ENCODE measurements at regions not wholly inside any gene's neighbourhood (a gene's known extent, or its start where the extent isn't known, plus 50 kb on each side); places are given as distances from the start of the nearest gene placed in this dataset.
"Not testable (repeated sequence)": the region's sequence is repeated elsewhere in the genome, so short reads cannot be mapped to it uniquely, and the experiment has no call there.

GRCh38 chr5:66448070-66448469 is 148.1 kb upstream of the MAST4 start:
- intact Hi-C loops (cut with micrococcal nuclease); H3K4me3 ChIP-seq (ENCODE audit: low read length in 2 of 2); H3K4me1 ChIP-seq (ENCODE audit: insufficient read depth, low read length); H3K36me3 ChIP-seq (ENCODE audit: insufficient read depth, low read length); H3K9me3 ChIP-seq (ENCODE audit: control insufficient read depth in 1 of 2, low read length in 2 of 2); H3K27me3 ChIP-seq (ENCODE audit: insufficient read depth, low read length); POLR2A ChIA-PET (ENCODE audit: partially characterized antibody); H3K27ac Mint-ChIP-seq; CTCF ChIA-PET (ENCODE audit: partially characterized antibody); DNase-seq; H3K4me1 Mint-ChIP-seq; H3K36me3 Mint-ChIP-seq; H3K27ac ChIP-seq (ENCODE audit: low read depth, low read length); H3K27me3 Mint-ChIP-seq; H3K4me3 Mint-ChIP-seq: not testable (repeated sequence)
- H3K9me3 Mint-ChIP-seq, result peaks cover 0 to 20% (median 12%) of the 10 kb centered on the region in 8 donors

GRCh38 chr5:66450237-66450636 is 146.0 kb upstream of the MAST4 start:
- no peaks in the 10 kb centered on the region for H3K4me1 ChIP-seq (ENCODE audit: insufficient read depth, low read length)
- Mint-ChIP-seq H3K4me1 (no peaks in the 10 kb centered on the region), H3K36me3 (peaks cover 0 to 2% of the 10 kb centered on the region in 2 donors), H3K27ac (no peak overlapping the region), H3K4me3 (no peak overlapping the region), H3K27me3 (peaks cover 0 to 7% of the 10 kb centered on the region in 2 donors), H3K9me3 (peaks cover 0 to 23% (median 13%) of the 10 kb centered on the region in 8 donors)
- no peaks in the 10 kb centered on the region for H3K36me3 ChIP-seq (ENCODE audit: insufficient read depth, low read length)
- no peaks in the 10 kb centered on the region for H3K9me3 ChIP-seq (ENCODE audit: control insufficient read depth in 1 of 2, low read length in 2 of 2)
- ChIA-PET CTCF (ENCODE audit: partially characterized antibody) (no interaction called here), POLR2A (ENCODE audit: partially characterized antibody) (no interaction called here)
- intact Hi-C loops (cut with micrococcal nuclease), result no loop called here
- no peaks in the 10 kb centered on the region for H3K27me3 ChIP-seq (ENCODE audit: insufficient read depth, low read length)
- no peak overlapping the region for H3K4me3 ChIP-seq (ENCODE audit: low read length in 2 of 2)
- no peak for DNase-seq
- H3K27ac ChIP-seq (ENCODE audit: low read depth, low read length), result no peak overlapping the region

GRCh38 chr5:66450988-66451387 is 145.2 kb upstream of the MAST4 start:
- peaks cover 0 to 23% (median 11%) of the 10 kb centered on the region in 8 donors for H3K9me3 Mint-ChIP-seq
- H3K27me3 Mint-ChIP-seq, result peaks cover 0 to 9% of the 10 kb centered on the region in 2 donors
- intact Hi-C loops (cut with micrococcal nuclease), result no loop called here
- no peak overlapping the region for H3K4me3 Mint-ChIP-seq
- Histone ChIP-seq H3K27me3 (ENCODE audit: insufficient read depth, low read length) (no peaks in the 10 kb centered on the region), H3K36me3 (ENCODE audit: insufficient read depth, low read length) (no peaks in the 10 kb centered on the region), H3K4me3 (ENCODE audit: low read length in 2 of 2) (no peak overlapping the region), H3K4me1 (ENCODE audit: insufficient read depth, low read length) (no peaks in the 10 kb centered on the region), H3K27ac (ENCODE audit: low read depth, low read length) (no peak overlapping the region), H3K9me3 (ENCODE audit: control insufficient read depth in 1 of 2, low read length in 2 of 2) (no peaks in the 10 kb centered on the region)
- CTCF ChIA-PET (ENCODE audit: partially characterized antibody), result no interaction called here
- H3K36me3 Mint-ChIP-seq, result peaks cover 0 to 2% of the 10 kb centered on the region in 2 donors
- POLR2A ChIA-PET (ENCODE audit: partially characterized antibody), result no interaction called here
- no peaks in the 10 kb centered on the region for H3K4me1 Mint-ChIP-seq
- H3K27ac Mint-ChIP-seq, result no peak overlapping the region
- no peak for DNase-seq

- Histone ChIP-seq H3K4me3 (ENCODE audit: low read length in 2 of 2) (no peak overlapping the region), H3K4me1 (ENCODE audit: insufficient read depth, low read length) (no peaks in the 10 kb centered on the region), H3K36me3 (ENCODE audit: insufficient read depth, low read length) (no peaks in the 10 kb centered on the region), H3K27me3 (ENCODE audit: insufficient read depth, low read length) (no peaks in the 10 kb centered on the region), H3K9me3 (ENCODE audit: control insufficient read depth in 1 of 2, low read length in 2 of 2) (no peaks in the 10 kb centered on the region), H3K27ac (ENCODE audit: low read depth, low read length) (no peak overlapping the region)
- ChIA-PET POLR2A (ENCODE audit: partially characterized antibody) (no interaction called here), CTCF (ENCODE audit: partially characterized antibody) (no interaction called here)
- DNase-seq, result no peak
- no peak overlapping the region for H3K4me3 Mint-ChIP-seq
- intact Hi-C loops (cut with micrococcal nuclease), result no loop called here
- H3K4me1 Mint-ChIP-seq, result peaks cover 0 to 2% (median 0%) of the 10 kb centered on the region in 4 donors
- H3K36me3 Mint-ChIP-seq, result peaks cover 0 to 2% of the 10 kb centered on the region in 2 donors
- peaks cover 0 to 9% of the 10 kb centered on the region in 2 donors for H3K27me3 Mint-ChIP-seq
- no peak overlapping the region for H3K27ac Mint-ChIP-seq
- H3K9me3 Mint-ChIP-seq, result peaks cover 0 to 22% (median 10%) of the 10 kb centered on the region in 8 donors
These were observed 144.1 kb upstream of the MAST4 start for GRCh38 chr5:66452109-66452508.

GRCh38 chr5:66454186-66455078 is 141.8 kb upstream of the MAST4 start:
- no peaks in the 10 kb centered on the region for H3K4me1 ChIP-seq (ENCODE audit: insufficient read depth, low read length)
- CTCF ChIA-PET (ENCODE audit: partially characterized antibody), result no interaction called here
- intact Hi-C loops (cut with micrococcal nuclease), result no loop called here
- no peaks in the 10 kb centered on the region for H3K36me3 ChIP-seq (ENCODE audit: insufficient read depth, low read length)
- no peaks in the 10 kb centered on the region for H3K9me3 ChIP-seq (ENCODE audit: control insufficient read depth in 1 of 2, low read length in 2 of 2)
- peaks cover 0 to 9% of the 10 kb centered on the region in 2 donors for H3K27me3 Mint-ChIP-seq
- H3K27ac ChIP-seq (ENCODE audit: low read depth, low read length), result no peak overlapping the region
- DNase-seq, result no peak
- H3K27me3 ChIP-seq (ENCODE audit: insufficient read depth, low read length), result no peaks in the 10 kb centered on the region
- H3K9me3 Mint-ChIP-seq, result peaks cover 0 to 13% (median 2%) of the 10 kb centered on the region in 8 donors
- peaks cover 0 to 2% of the 10 kb centered on the region in 2 donors for H3K36me3 Mint-ChIP-seq
- no peak overlapping the region for H3K27ac Mint-ChIP-seq
- no peak overlapping the region for H3K4me3 Mint-ChIP-seq
- no peak overlapping the region for H3K4me3 ChIP-seq (ENCODE audit: low read length in 2 of 2)
- H3K4me1 Mint-ChIP-seq, result peaks cover 0 to 3% (median 0%) of the 10 kb centered on the region in 4 donors
- POLR2A ChIA-PET (ENCODE audit: partially characterized antibody), result no interaction called here

- H3K9me3 Mint-ChIP-seq, result peaks cover 0 to 2% (median 0%) of the 10 kb centered on the region in 8 donors
- DNase-seq, result no peak
- no peak overlapping the region for H3K4me3 Mint-ChIP-seq
- H3K36me3 Mint-ChIP-seq, result no peaks in the 10 kb centered on the region
- Histone ChIP-seq H3K4me1 (ENCODE audit: insufficient read depth, low read length) (no peaks in the 10 kb centered on the region), H3K27me3 (ENCODE audit: insufficient read depth, low read length) (no peaks in the 10 kb centered on the region), H3K4me3 (ENCODE audit: low read length in 2 of 2) (no peak overlapping the region), H3K9me3 (ENCODE audit: control insufficient read depth in 1 of 2, low read length in 2 of 2) (no peaks in the 10 kb centered on the region), H3K27ac (ENCODE audit: low read depth, low read length) (no peak overlapping the region), H3K36me3 (ENCODE audit: insufficient read depth, low read length) (no peaks in the 10 kb centered on the region)
- H3K4me1 Mint-ChIP-seq, result peaks cover 0 to 3% (median 0%) of the 10 kb centered on the region in 4 donors
- ChIA-PET POLR2A (ENCODE audit: partially characterized antibody) (no interaction called here), CTCF (ENCODE audit: partially characterized antibody) (interaction anchor here (1.6 kb wide), 1 partner anchor 9 kb away, joined by 3 read pairs; no protein-coding TSS in a partner anchor)
- peaks cover 1 to 7% of the 10 kb centered on the region in 2 donors for H3K27me3 Mint-ChIP-seq
- intact Hi-C loops (cut with micrococcal nuclease), result no loop called here
- H3K27ac Mint-ChIP-seq, result no peak overlapping the region
These were observed 136.5 kb upstream of the MAST4 start for GRCh38 chr5:66459728-66460127.

- POLR2A ChIA-PET (ENCODE audit: partially characterized antibody), result no interaction called here
- no peaks in the 10 kb centered on the region for H3K36me3 Mint-ChIP-seq
- intact Hi-C loops (cut with micrococcal nuclease), result no loop called here
- Histone ChIP-seq H3K27ac (ENCODE audit: low read depth, low read length) (no peak overlapping the region), H3K9me3 (ENCODE audit: control insufficient read depth in 1 of 2, low read length in 2 of 2) (no peaks in the 10 kb centered on the region), H3K4me1 (ENCODE audit: insufficient read depth, low read length) (no peaks in the 10 kb centered on the region), H3K36me3 (ENCODE audit: insufficient read depth, low read length) (no peaks in the 10 kb centered on the region), H3K27me3 (ENCODE audit: insufficient read depth, low read length) (no peaks in the 10 kb centered on the region), H3K4me3 (ENCODE audit: low read length in 2 of 2) (no peak overlapping the region)
- no peak for DNase-seq
- H3K9me3 Mint-ChIP-seq, result peaks cover 0 to 26% (median 9%) of the 10 kb centered on the region in 8 donors
- CTCF ChIA-PET (ENCODE audit: partially characterized antibody), result no interaction called here
- H3K27ac Mint-ChIP-seq, result no peak overlapping the region
- no peak overlapping the region for H3K4me3 Mint-ChIP-seq
- H3K4me1 Mint-ChIP-seq, result no peaks in the 10 kb centered on the region
- H3K27me3 Mint-ChIP-seq, result peaks cover 0 to 4% of the 10 kb centered on the region in 2 donors
These were observed 128.6 kb upstream of the MAST4 start for GRCh38 chr5:66467564-66467963.

Data from CD4-positive, alpha-beta memory T cell (primary cell).